ENCODE measurements at regions not wholly inside any gene's neighbourhood (a gene's known extent, or its start where the extent isn't known, plus 50 kb on each side); places are given as distances from the start of the nearest gene placed in this dataset.

- intact Hi-C loops (cut with DNase I) = no loop called here
- TF ChIP-seq CTCF (IDR thresholded peaks at IDR 0.05) = no peak
- no peak overlapping the region for H3K4me3 ChIP-seq
- no peaks in the 10 kb centered on the region for H3K9me3 ChIP-seq
- H3K4me1 ChIP-seq = no peaks in the 10 kb centered on the region
- no peaks in the 10 kb centered on the region for H3K27me3 ChIP-seq
- no peaks in the 10 kb centered on the region for H3K36me3 ChIP-seq
- DNase-seq (ENCODE audit: low spot score in 2 of 2) = no peak
- H3K27ac ChIP-seq = no peak overlapping the region
Observed at GRCh38 chr2:108076527-108076926, 90.2 kb downstream of the SLC5A7 start.

- no peak for DNase-seq (ENCODE audit: low spot score in 2 of 2)
- no peaks in the 10 kb centered on the region for H3K9me3 ChIP-seq
- no peaks in the 10 kb centered on the region for H3K27me3 ChIP-seq
- TF ChIP-seq CTCF (IDR thresholded peaks at IDR 0.05) = no peak
- no peaks in the 10 kb centered on the region for H3K4me1 ChIP-seq
- no peak overlapping the region for H3K27ac ChIP-seq
- intact Hi-C loops (cut with DNase I) = no loop called here
- H3K36me3 ChIP-seq = no peaks in the 10 kb centered on the region
- H3K4me3 ChIP-seq = no peak overlapping the region
Observed at GRCh38 chr2:108079736-108080135, 93.4 kb downstream of the SLC5A7 start.

GRCh38 chr2:108080177-108080576 is 93.9 kb downstream of the SLC5A7 start:
- intact Hi-C loops (cut with DNase I) = no loop called here
- H3K27me3 ChIP-seq = no peaks in the 10 kb centered on the region
- no peak for TF ChIP-seq CTCF (IDR thresholded peaks at IDR 0.05)
- H3K27ac ChIP-seq = no peak overlapping the region
- no peaks in the 10 kb centered on the region for H3K4me1 ChIP-seq
- DNase-seq (ENCODE audit: low spot score in 2 of 2) = no peak
- no peaks in the 10 kb centered on the region for H3K9me3 ChIP-seq
- H3K36me3 ChIP-seq = no peaks in the 10 kb centered on the region
- no peak overlapping the region for H3K4me3 ChIP-seq

GRCh38 chr2:108082978-108083377 is 96.7 kb downstream of the SLC5A7 start:
- H3K4me3 ChIP-seq = no peak overlapping the region
- no peak for TF ChIP-seq CTCF (IDR thresholded peaks at IDR 0.05)
- no peaks in the 10 kb centered on the region for H3K36me3 ChIP-seq
- DNase-seq (ENCODE audit: low spot score in 2 of 2) = no peak
- H3K27ac ChIP-seq = no peak overlapping the region
- H3K27me3 ChIP-seq = no peaks in the 10 kb centered on the region
- H3K4me1 ChIP-seq = no peaks in the 10 kb centered on the region
- no peaks in the 10 kb centered on the region for H3K9me3 ChIP-seq
- intact Hi-C loops (cut with DNase I) = no loop called here

- no peak for TF ChIP-seq CTCF (IDR thresholded peaks at IDR 0.05)
- Histone ChIP-seq H3K4me1 (no peaks in the 10 kb centered on the region), H3K9me3 (no peaks in the 10 kb centered on the region), H3K4me3 (no peak overlapping the region), H3K36me3 (no peaks in the 10 kb centered on the region), H3K27me3 (no peaks in the 10 kb centered on the region), H3K27ac (no peak overlapping the region)
- no peak for DNase-seq (ENCODE audit: low spot score in 2 of 2)
- intact Hi-C loops (cut with DNase I) = no loop called here
Observed at GRCh38 chr2:108084311-108084710, 98.0 kb downstream of the SLC5A7 start.

GRCh38 chr2:108092886-108093285 is 106.6 kb downstream of the SLC5A7 start:
- H3K27me3 ChIP-seq = no peaks in the 10 kb centered on the region
- no peaks in the 10 kb centered on the region for H3K36me3 ChIP-seq
- no peak overlapping the region for H3K27ac ChIP-seq
- no peaks in the 10 kb centered on the region for H3K4me1 ChIP-seq
- intact Hi-C loops (cut with DNase I) = no loop called here
- no peak for DNase-seq (ENCODE audit: low spot score in 2 of 2)
- no peak for TF ChIP-seq CTCF (IDR thresholded peaks at IDR 0.05)
- no peak overlapping the region for H3K4me3 ChIP-seq
- no peaks in the 10 kb centered on the region for H3K9me3 ChIP-seq

Measured in ascending aorta (tissue), 2 donors.